Myocyte (in vitro differentiated cells): ENCODE measurements at regions not wholly inside any gene's neighbourhood (a gene's known extent, or its start where the extent isn't known, plus 50 kb on each side); places are given as distances from the start of the nearest gene placed in this dataset.

Experiments used
- DNase-seq: peaks from one replicate; pipeline ENCODE4 v3.0.0-alpha.2; 2012; ENCODE audit warnings: low read depth

DNA sequence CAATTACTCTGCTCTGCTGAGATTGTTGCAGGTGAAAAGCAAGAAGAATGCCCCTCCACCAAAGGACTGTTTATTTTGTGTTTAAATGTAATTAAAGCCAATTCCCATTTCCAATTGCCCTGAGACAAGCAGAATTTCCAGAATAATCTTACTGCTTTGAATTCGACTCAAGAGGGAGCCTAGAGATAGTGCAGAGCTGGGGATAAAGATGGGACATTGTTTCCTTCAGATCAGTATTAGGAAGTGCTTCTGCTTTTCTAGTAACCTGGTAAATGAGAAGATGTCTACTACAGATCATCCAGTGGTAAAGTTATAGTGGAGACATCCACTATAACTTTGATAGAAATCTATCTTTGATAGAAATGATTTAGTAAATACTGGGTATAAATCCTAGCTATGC, 326.9 kb downstream of the UBE3D start:
- no peak for DNase-seq

GRCh38 chr6:82739303-82739702, 326.3 kb downstream of the UBE3D start:
- DNase-seq = no peak

GRCh38 chr6:82740072-82740471, 325.6 kb downstream of the UBE3D start:
- DNase-seq = no peak

- DNase-seq = no peak
These were observed 324.2 kb downstream of the UBE3D start for GRCh38 chr6:82741325-82741995.

GRCh38 chr6:82741996-82742385, 323.6 kb downstream of the UBE3D start:
- DNase-seq = no peak

- peak; percentile 5 for DNase-seq
These were observed 321.2 kb downstream of the UBE3D start for GRCh38 chr6:82744286-82745015.

DNA sequence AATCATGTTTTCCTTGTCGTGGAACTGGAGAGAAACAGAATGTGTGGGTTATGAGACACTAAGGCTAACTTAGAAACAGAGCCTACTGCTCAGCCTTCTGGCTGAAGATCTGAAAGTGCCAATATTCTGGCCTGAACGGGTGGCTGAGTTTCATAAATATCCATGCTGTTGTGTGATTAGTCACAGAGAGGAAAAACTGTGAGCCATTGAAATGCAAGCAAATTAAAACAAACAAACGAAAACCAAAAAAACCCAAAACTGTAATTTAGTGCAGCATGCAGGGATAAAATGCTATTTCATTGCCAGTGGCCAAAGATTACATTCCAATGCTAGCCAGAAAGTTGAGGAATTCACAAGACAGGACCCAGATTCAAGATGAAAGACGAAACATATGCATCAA, 315.1 kb downstream of the UBE3D start:
- peak; percentile 8 for DNase-seq

GRCh38 chr6:82751718-82752117, 313.9 kb downstream of the UBE3D start:
- no peak for DNase-seq

DNA sequence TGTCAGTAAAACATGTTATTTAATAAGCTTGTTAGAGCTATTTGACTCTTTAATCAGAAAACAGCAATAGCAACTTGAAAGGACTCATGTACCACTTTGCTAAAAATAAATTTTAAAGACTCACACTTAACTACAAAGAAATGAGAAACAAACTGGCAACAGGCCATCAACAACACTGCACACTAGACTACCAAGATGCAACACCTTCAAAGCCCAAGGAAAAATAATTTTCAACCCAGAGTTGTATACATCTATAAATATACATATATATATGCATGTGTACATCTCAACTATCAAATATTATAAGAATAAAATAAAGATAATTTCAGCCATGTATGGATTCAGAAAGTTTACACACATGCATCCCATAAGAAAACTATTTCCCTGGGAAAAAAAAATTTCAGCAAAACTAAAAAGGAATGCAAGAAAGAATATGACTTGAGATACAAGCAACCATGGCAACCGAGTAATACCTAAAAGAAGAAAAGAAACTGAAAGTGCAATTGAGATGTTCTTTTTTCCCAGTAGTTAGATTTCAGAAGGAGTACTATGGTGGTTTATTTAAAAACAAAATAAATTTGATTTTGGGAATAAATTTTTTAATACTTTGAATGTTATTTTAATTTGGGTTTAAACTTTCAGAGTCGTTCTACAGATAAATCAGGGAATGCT, 303.8 kb downstream of the UBE3D start:
- peak; percentile 22 for DNase-seq

GRCh38 chr6:82766476-82766875, 299.2 kb downstream of the UBE3D start:
- DNase-seq = no peak

DNA sequence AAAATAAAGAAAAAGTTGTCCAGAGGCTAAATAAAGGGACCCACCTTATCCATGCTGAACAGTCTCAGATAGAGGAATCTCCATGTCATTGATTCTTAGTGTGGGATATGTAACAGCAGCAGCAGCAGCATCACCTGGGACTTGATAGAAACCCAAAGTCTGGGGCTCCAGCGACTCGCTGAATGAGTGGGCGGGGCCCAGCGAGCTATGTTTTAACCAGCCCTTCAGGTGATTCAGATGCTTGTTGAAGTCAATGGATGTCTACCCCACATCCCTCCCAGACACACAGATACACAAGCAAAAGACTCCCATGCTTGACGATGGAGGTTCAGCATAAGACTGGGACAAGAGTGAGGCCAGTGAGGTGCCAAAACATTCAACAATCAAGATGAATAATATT, 298.6 kb downstream of the UBE3D start:
- DNase-seq = no peak

DNA sequence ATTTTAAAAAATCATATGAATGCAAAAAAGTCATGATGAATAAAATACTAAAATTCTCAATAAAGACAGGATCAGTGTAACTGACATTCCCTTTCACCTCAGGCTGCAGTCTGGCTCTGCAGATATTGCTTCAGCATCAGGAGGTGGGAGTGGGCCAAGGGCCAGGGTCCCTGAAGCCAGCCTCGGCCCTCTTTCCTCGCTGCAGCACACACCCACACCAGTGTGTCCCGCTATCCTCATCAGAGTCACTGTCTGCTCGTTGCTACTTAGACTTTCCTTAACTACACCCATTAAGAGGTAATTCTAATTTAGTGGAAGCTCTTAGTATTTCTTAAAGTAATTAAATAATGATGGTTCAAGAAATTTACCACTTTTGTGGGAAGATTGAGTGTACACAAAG, 298.2 kb downstream of the UBE3D start:
- no peak for DNase-seq

DNA sequence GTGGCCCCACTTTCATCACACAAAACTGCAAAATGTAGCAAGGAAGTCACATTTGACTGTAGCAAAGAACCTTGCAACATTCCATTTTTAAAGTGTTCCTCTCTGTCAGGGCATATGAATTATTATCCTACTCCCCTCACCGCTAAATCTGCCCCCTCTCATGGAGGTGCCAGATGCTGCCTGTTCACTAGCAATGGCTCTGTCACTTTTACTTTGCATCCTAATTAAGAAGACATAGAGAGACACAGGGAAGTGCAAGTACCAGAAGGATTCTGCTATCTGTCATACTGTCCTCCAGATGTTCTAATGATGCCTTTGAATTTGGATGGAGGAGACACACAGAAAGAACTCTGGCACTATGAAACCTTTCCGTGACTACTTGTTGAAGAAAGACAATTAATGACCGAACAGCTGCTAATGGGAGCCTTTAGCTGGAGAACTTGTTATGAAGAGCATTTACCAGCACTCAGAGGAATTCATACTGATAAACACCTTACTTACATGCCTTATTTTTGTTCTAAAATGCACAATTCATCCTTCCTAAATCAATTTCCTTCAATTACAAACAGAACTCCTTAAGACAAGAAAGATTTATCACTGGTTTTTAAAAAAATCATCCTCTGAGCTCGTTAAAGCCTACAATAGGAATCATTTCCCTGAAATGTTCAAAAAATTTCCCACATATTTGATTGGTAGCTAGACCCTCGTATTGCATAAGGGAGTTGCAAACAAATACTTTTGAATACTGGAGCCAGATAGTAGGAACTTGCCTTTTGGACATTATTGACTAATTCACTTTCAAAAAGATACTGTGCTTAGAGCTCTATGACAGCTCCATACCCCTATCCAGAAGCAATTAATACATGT, 292.6 kb downstream of the UBE3D start:
- DNase-seq = peak; percentile 14

DNA sequence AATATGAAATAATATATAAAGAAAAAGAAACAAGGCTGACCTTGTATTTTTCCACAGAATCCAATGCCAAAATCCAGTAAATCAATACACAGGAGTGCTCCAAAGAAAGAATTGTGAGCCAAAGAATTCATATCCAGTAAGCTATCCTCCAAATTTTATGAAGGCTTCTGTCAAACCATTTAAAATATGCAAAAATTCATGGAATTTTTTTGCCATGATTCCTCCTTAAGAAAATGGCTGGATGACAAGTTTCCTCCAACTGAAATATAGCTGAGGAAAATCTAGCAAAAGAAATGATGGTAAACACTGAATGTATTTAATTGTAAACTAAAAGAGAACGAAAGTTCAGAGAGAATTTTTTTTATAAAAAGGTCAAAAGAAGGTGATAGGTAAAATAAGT, 290.3 kb downstream of the UBE3D start:
- no peak for DNase-seq

DNA sequence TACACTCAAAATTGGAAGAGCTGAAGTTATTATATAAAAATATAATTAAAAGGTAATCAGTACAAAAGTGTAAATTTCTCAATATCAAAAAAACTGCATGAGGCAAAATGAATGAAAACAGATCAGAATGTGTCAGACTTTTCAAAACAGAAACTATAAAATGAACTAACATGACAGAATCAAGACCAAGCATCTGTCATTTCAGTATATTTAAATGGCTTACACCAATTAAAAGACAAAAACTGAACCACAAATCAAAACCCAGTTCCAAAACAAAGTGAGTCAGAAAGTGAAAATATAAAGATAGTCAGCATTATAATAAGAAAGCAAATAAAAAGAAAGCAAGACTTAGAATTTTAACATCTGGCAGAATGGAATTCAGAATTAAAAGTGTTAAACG, 289.7 kb downstream of the UBE3D start:
- DNase-seq = no peak

- no peak for DNase-seq
These were observed 286.6 kb downstream of the UBE3D start for GRCh38 chr6:82779041-82779440.

- no peak for DNase-seq
These were observed 285.3 kb downstream of the UBE3D start for GRCh38 chr6:82780334-82780733.

DNA sequence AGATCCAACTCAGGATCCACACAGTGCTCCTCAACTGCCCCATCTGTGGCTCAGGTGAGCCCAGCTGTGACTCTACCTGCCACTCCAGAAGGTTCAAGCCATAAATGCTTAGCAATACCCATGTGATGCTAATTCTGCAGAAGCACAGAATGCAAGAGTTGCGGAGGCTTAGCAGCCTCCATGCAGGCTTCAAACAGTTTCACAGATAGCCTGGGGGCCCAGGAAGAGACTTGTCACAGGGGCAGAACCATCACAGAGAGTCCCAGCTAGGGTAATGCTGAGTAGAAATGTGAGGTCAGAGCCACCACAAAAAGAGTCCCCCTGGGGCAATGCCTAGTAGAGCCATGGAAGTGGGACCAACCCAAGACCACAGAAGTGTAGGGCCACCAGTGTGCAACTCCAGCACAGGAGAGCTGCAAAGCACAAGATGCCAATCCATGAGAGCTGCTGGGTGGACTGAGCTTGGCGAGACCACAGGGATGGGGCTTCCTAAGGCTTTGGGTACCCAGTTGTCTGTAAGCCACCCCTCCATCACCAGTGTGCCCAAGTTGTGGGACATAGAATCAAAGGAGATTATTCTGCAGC, 283.9 kb downstream of the UBE3D start:
- no peak for DNase-seq

DNA sequence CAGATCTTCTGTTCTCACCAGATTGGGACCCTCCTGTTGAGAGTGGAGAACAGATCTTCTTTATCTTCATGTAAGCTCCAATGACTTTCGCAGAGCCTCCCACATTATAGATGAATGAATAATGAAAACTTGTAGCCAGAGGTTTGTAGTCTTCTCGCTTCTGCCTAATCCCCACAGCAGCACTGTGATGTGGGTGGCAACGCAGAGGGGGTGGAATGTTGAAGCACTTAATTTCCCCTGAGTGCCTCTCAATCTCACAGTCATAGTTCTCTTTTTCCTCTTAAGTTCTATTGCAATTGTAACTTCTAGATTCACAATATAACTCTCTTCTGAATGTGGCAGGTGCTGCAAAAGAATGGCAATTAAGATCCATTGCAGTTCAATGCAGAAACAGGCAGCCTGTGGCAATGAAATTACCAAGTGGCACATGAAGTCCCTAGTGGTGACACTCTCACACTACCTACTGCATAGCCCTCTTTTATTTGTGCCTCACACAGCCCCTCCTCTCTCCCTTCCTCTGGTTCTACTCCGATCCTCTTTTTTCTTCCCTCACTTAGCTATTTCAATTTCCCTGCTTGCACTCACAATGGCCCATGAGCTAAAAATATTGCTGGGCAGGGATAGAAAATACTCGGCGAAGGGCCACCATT, 281.9 kb downstream of the UBE3D start:
- DNase-seq = peak; percentile 7

- DNase-seq = peak; percentile 17
These were observed 280.4 kb downstream of the UBE3D start for GRCh38 chr6:82785206-82785605.

GRCh38 chr6:82786248-82786647, 279.4 kb downstream of the UBE3D start:
- DNase-seq = peak; percentile 24
